Parathyroid adenoma (tissue), 2 donors: ENCODE measurements at regions not wholly inside any gene's neighbourhood (a gene's known extent, or its start where the extent isn't known, plus 50 kb on each side); places are given as distances from the start of the nearest gene placed in this dataset.

Experiments
- H2AFZ ChIP-seq: fragments of 300-600 bp; sonication (generic); one replicate; pipeline ENCODE4 v1.7.0; 2017; ENCODE audit warnings: antibody characterized with exemption, mild to moderate bottlenecking
- H3K27ac ChIP-seq: fragments of 300-600 bp; sonication (generic); one replicate; pipeline ENCODE4 v1.7.0; 2017
- H3K27me3 ChIP-seq: fragments of 300-600 bp; sonication (generic); one replicate; pipeline ENCODE4 v1.7.0; 2017; ENCODE audit warnings: low read length; ENCODE audit not compliant: control insufficient read depth, insufficient read depth
- H3K36me3 ChIP-seq: fragments of 300-600 bp; sonication (generic); one replicate; pipeline ENCODE4 v1.7.0; 2017; ENCODE audit warnings: low read length; ENCODE audit not compliant: control insufficient read depth, insufficient read depth
- H3K4me1 ChIP-seq: fragments of 300-600 bp; sonication (generic); one replicate; pipeline ENCODE4 v1.7.0; 2017; ENCODE audit warnings: control low read depth
- H3K4me2 ChIP-seq: fragments of 300-600 bp; sonication (generic); one replicate; pipeline ENCODE4 v1.7.0; 2017; ENCODE audit warnings: low read length
- H3K4me3 ChIP-seq: fragments of 300-600 bp; sonication (generic); one replicate; pipeline ENCODE4 v1.7.0; 2017; ENCODE audit warnings: low read depth, low read length
- H3K79me2 ChIP-seq: fragments of 300-600 bp; sonication (generic); one replicate; pipeline ENCODE4 v1.7.0; 2017; ENCODE audit warnings: control low read depth
- H3K9ac ChIP-seq: fragments of 300-600 bp; sonication (generic); one replicate; pipeline ENCODE4 v1.7.0; 2017; ENCODE audit warnings: mild to moderate bottlenecking
- H3K9me3 ChIP-seq: fragments of 300-600 bp; sonication (generic); one replicate; pipeline ENCODE4 v1.7.0; 2017; ENCODE audit warnings: low read length; ENCODE audit not compliant: control insufficient read depth
- TF ChIP-seq, protein P1 (sequence below): fragments of 300-600 bp; sonication (generic); IDR thresholded peaks from one replicate; pipeline ENCODE4 v1.7.0; 2017; ENCODE audit warnings: antibody characterized with exemption, mild to moderate bottlenecking
- donor health status: primary hyperparathyroidism.

DNA sequence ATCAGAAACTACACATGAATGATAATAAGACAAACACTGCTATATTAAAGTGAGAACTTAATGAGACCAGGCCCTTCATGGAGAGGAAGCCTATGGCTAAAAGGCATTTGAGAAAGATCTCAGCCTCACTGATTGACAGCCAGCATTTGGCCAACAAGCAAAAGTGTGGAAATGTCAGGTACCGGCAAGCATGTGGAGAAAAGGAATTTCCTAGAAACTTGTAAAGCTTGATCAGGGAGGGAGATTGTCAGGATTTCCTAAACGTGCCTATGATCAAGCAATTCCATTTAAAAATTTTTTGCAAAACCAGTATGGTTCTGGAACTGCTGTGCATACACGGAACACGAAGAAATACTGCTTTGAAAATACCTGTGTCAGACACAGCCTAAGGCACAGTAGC is 220.3 kb upstream of the ATP10A start:
- TF ChIP-seq, protein P1, sequence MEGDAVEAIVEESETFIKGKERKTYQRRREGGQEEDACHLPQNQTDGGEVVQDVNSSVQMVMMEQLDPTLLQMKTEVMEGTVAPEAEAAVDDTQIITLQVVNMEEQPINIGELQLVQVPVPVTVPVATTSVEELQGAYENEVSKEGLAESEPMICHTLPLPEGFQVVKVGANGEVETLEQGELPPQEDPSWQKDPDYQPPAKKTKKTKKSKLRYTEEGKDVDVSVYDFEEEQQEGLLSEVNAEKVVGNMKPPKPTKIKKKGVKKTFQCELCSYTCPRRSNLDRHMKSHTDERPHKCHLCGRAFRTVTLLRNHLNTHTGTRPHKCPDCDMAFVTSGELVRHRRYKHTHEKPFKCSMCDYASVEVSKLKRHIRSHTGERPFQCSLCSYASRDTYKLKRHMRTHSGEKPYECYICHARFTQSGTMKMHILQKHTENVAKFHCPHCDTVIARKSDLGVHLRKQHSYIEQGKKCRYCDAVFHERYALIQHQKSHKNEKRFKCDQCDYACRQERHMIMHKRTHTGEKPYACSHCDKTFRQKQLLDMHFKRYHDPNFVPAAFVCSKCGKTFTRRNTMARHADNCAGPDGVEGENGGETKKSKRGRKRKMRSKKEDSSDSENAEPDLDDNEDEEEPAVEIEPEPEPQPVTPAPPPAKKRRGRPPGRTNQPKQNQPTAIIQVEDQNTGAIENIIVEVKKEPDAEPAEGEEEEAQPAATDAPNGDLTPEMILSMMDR: no peak
- no peak overlapping the region for H3K9ac ChIP-seq
- peak overlapping the region; percentile 91 for H2AFZ ChIP-seq
- no peaks in the 10 kb centered on the region for H3K4me1 ChIP-seq
- no peaks in the 10 kb centered on the region for H3K9me3 ChIP-seq
- H3K4me2 ChIP-seq: peak overlapping the region; percentile 11
- H3K27ac ChIP-seq: no peak overlapping the region
- no peaks in the 10 kb centered on the region for H3K36me3 ChIP-seq
- H3K27me3 ChIP-seq: no peaks in the 10 kb centered on the region
- no peaks in the 10 kb centered on the region for H3K79me2 ChIP-seq
- H3K4me3 ChIP-seq: no peak overlapping the region

DNA sequence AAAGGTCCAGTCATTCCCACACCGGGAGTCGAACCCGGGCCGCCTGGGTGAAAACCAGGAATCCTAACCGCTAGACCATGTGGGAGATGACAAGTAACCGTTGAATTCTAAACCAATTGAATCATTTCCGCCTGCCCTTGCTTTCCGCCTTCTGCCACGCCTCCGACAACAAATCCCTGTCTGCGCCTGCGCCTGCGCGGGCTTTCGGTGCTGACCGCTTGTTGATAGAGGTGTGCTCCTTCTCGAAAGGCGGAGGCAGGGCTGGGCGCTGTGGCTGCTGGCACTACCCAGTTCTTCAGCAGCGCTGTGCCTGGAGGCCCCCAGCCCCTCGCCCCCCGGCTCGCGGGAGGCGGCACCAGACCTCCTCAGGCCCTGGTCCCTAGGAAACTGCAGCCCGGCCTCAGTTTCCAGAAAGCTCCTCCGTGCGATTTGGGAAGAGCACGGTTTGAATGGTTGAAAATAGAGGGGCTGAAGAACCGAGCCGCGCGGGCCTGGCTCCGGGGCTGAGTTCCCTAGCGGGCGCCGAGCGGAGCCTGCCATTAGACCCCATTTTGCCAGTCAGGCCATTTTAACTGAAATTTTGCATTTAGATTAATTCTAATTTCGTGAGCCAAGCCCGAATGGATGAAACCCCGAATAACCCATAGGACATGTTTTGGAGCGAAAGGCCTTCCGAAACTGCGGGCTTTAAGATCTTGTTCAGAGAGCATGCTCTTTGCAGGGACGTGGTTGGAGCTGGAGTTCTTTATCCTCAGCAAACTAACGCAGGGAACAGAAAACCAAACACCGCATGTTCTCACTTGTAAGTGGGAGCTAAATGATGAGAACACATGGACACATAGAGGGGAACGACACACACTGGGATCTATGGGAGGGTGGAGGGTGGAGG is 219.3 kb upstream of the ATP10A start:
- peak overlapping the region; percentile 80 for H3K4me2 ChIP-seq
- H3K79me2 ChIP-seq: no peaks in the 10 kb centered on the region
- peak overlapping the region; percentile 76 for H3K4me3 ChIP-seq
- no peaks in the 10 kb centered on the region for H3K36me3 ChIP-seq
- H3K9me3 ChIP-seq: no peaks in the 10 kb centered on the region
- peak overlapping the region; percentile 91 for H3K27ac ChIP-seq
- no peaks in the 10 kb centered on the region for H3K4me1 ChIP-seq
- peak overlapping the region; percentile 91 for H2AFZ ChIP-seq
- peak overlapping the region; percentile 29 for H3K9ac ChIP-seq
- TF ChIP-seq, protein P1: no peak
- H3K27me3 ChIP-seq: no peaks in the 10 kb centered on the region

DNA sequence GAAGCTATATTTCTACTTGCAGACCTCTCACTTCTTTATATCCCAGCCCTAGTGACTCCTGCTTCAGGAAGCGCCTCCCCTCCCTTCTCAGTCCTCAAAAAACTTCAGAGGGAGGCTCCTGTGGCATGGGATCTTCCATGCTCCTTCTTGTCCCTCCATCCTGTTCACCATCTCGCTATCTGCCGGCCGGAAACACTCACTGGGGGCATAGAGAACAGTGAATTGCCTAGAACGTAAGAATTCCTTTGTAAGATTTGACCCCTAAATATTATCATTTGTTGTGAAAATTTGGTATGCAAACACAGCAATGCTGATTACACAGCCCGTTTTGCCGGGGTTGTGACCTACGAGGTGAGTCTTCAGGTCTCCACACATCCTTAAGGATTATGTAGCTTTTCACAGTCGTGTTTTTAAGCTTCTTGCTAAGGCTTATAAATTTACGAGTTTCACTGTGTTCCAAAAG is 218.7 kb upstream of the ATP10A start:
- Histone ChIP-seq H3K9ac (no peak overlapping the region), H3K9me3 (no peaks in the 10 kb centered on the region), H3K4me1 (no peaks in the 10 kb centered on the region), H3K36me3 (no peaks in the 10 kb centered on the region), H3K79me2 (no peaks in the 10 kb centered on the region), H3K4me3 (peak overlapping the region; percentile 76), H3K27ac (peak overlapping the region; percentile 42), H2AFZ (no peak overlapping the region), H3K27me3 (no peaks in the 10 kb centered on the region), H3K4me2 (no peak overlapping the region)
- TF ChIP-seq, protein P1: no peak

DNA sequence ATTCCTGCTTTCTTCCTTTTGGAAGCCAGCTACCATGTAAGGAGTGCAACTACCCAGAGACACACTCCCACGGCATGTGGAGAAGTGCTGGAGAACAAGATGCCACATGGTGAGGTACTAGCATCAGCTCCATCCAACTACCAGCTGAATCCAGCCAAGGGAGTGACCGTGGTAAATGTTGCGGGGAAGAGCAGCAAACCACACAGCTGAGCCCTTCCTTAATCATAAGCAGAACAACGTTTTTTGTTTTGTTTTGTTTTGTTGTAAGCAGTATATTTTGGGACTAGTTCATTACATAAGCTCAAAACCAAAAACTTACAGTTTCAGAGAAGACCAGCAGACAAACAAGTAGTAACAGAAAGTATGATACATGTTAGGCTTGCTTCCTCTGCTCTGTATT is 212.6 kb upstream of the ATP10A start:
- Histone ChIP-seq H3K36me3 (no peaks in the 10 kb centered on the region), H3K9me3 (no peaks in the 10 kb centered on the region), H3K27ac (no peak overlapping the region), H2AFZ (no peak overlapping the region), H3K27me3 (no peaks in the 10 kb centered on the region), H3K4me1 (no peaks in the 10 kb centered on the region), H3K9ac (no peak overlapping the region), H3K4me3 (no peak overlapping the region), H3K4me2 (no peak overlapping the region), H3K79me2 (no peaks in the 10 kb centered on the region)
- TF ChIP-seq, protein P1: no peak
